ENCODE measurements at regions not wholly inside any gene's neighbourhood (a gene's known extent, or its start where the extent isn't known, plus 50 kb on each side); places are given as distances from the start of the nearest gene placed in this dataset.

DNA sequence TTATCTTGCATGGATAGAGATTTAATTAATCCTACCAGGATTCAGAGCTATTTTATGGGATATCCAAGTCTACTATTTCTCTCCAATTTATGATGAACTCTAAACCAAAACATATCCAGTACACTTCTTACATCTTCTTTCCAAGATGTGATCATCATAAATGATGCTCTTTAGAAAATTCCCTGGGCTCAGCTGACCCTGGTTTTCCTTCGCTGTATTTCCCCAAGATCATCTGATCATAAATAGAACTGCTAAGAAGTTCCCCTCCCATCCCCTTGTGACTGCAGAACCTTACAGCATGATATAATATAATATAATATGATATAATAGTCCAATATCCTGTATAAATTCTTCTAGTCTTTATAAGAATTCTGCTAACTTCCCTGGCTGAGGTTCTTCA is 114.6 kb upstream of the LYZL2 start:
- TF ChIP-seq CTCF (IDR thresholded peaks at IDR 0.05; ENCODE audit: insufficient read depth, low read depth, low read length) (no peak), EZH2 (IDR thresholded peaks at IDR 0.05; ENCODE audit: insufficient read depth, low read length) (no peak)

All from astrocyte (in vitro differentiated cells and primary cell).